Epithelial cell of proximal tubule (primary cell): ENCODE measurements at regions not wholly inside any gene's neighbourhood (a gene's known extent, or its start where the extent isn't known, plus 50 kb on each side); places are given as distances from the start of the nearest gene placed in this dataset.

Experiments used
- DNase-seq: peaks from one replicate; pipeline ENCODE4 v3.0.0-alpha.2; 2011; ENCODE audit warnings: low read depth
- H3K4me3 ChIP-seq: 2 replicates; pipeline ENCODE4 v1.5.1; 2011; ENCODE audit warnings: low read depth, mild to moderate bottlenecking, low read length
- TF ChIP-seq, protein P1 (sequence below): conservative IDR thresholded peaks from 2 replicates; pipeline ENCODE4 v1.5.1; 2012; ENCODE audit warnings: low read depth, mild to moderate bottlenecking, low read length

DNA sequence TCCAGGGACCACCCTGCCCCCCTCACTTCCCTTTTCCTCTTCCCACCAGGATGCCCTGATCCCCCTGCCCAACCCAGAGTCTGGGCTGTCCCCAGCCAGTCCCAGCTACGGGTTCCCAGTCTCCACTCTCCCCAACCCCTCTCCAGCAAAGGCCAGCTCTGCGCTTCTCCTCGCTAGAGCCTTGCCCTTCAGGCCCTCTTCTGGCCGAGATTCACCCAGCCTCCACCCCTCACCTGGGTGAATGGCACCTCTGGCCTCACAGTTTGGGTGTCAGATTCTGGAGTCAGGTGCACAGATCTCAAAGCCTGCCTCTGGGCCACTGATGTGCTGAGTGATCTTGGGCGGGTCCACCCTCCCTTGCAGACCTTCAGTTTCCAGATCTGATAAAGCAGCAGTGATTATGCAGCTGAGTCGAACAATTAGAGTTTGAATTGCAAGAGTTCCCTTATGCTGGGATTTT is 185.6 kb upstream of the TNRC6C start:
- no peak overlapping the region for H3K4me3 ChIP-seq
- TF ChIP-seq, protein P1, sequence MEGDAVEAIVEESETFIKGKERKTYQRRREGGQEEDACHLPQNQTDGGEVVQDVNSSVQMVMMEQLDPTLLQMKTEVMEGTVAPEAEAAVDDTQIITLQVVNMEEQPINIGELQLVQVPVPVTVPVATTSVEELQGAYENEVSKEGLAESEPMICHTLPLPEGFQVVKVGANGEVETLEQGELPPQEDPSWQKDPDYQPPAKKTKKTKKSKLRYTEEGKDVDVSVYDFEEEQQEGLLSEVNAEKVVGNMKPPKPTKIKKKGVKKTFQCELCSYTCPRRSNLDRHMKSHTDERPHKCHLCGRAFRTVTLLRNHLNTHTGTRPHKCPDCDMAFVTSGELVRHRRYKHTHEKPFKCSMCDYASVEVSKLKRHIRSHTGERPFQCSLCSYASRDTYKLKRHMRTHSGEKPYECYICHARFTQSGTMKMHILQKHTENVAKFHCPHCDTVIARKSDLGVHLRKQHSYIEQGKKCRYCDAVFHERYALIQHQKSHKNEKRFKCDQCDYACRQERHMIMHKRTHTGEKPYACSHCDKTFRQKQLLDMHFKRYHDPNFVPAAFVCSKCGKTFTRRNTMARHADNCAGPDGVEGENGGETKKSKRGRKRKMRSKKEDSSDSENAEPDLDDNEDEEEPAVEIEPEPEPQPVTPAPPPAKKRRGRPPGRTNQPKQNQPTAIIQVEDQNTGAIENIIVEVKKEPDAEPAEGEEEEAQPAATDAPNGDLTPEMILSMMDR = no peak
- no peak for DNase-seq

DNA sequence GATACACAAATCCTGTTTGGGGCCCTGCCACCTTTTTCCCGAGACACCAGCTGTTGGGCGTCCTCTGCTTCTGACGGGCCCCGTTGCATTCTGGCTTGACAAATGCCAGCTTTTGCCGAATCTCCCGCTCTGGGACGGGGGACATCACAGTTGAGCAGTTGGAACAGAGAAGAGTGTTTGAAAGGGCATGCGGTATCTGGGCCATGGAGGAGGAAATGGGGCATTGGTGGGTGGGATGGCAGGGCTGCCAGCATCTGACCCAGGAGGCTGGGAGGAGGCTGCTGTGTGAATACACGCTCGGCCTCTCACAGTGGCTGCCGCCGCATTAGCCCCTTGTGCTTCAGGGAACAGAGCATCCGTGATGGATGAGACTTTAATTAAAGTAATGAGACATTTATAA is 184.3 kb upstream of the TNRC6C start:
- DNase-seq = no peak
- TF ChIP-seq, protein P1 = no peak
- no peak overlapping the region for H3K4me3 ChIP-seq

DNA sequence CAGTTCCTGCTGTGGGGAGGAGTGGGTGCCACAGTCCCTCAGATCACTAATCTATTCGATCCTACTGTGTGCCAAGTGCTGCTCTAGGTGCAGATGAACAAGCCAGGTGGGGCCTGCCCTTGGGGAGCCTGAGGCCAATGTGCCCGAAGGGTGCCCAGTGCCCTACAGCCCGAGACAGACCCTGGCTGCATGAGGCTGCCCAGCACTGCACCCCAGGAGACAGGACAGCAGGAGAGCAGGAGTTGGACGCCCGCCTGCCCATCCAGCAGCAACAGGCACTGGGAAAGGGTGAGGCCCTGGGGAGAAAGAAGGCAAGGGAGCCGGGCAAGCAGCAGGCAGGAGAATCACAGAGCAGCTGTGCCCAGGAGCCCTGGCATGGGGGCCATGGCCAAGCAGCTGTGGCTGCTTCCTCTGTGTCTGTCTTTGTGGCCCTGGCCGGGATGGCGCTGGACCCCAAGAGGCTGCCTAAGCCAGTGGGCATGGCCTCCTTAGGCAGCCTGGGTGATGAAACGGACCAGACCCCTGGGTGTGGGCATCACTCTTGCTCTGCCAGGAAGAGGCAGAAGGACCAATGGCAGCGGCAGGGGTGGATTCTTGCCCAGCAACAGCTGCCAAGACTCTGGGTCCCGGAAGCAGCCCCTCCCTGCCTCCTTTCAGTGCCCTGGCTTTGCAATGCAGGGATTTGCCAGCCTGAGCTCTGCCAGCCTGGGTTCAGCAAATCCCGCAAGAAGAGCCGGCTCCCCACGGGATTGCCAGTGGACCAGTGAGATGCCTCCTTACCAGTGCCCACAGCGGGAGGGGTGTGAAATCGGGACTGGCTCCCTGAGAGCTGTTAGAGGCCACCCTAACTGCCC is 179.6 kb upstream of the TNRC6C start:
- TF ChIP-seq, protein P1 = no peak
- no peak for DNase-seq
- no peak overlapping the region for H3K4me3 ChIP-seq

DNA sequence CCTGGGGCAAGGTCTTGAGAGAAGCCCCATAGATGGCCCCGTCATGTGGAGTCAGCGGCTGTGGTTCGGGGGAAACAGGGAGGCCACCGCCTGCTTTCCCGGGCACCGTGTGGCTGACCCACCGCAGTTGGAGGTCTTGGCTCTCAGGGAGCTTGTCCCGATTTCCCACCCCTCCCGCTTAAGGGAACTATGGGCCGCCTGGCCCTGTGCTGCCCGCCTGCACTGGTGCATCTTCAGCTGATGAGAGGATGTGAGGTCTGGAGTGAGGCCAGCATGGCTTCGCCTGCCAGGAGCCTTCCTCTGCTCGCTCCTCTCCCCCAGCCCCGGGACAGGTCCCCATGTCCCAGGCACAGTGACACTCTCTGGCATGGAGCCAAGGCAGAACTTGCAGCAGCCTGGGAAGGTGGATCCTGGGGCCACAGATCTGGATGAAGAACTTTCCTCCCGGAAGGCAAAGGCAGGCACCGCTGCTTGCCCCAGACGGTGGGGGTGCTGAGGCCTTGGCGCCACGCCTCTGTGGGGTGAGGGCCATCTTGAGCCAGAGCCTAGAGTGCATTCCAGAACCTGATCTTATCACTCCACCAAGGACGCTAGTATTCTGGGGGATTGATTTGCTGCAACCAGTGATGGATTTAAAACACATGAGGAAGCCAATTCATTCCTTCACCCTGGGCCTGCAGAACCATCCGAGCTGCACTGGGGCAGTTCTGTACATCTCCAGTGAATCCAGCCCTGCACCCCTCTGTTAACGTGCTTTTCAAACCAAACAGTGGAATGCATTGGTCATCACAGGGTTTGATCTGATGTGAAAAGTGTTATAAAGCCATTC is 178.6 kb upstream of the TNRC6C start:
- no peak overlapping the region for H3K4me3 ChIP-seq
- DNase-seq = no peak
- TF ChIP-seq, protein P1 = no peak

DNA sequence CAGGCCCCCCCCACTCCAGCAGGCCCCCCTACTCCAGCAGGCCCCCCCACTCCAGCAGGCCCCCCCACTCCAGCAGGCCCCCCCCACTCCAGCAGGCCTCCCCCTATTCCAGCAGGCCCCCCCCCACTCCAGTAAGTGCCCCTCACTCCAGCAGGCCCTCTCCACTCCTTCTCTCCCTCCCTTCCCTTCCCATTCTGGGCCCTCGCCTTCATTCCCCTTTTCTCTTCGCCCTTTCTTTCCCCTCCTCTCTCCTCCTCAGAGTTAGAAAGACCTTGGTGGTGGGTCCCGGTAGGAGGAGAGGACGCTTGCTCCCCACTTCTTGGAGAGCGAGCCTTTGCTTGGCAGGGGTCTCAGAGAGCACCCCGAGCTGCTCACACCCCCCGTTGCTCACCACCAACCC is 177.0 kb upstream of the TNRC6C start:
- TF ChIP-seq, protein P1 = no peak
- DNase-seq = no peak
- no peak overlapping the region for H3K4me3 ChIP-seq

DNA sequence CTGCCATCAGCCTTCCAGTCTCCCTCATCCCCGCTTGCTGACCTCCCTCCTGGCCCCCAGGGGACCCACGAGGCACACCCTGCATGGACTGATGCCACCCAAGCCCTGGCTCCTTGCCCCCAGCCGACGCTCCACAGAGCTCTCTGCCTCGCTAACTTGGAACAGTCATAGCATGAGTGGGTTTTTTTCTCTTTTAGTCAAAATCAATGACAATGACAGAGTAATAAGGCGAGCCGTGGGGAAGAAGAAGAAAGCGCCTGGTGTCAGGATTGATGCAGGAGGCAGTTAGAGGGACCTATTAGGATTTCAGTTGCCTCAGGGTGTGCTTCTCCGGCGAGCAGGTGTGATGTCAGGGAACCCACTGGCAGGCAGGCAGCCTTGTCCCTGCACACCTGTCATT is 176.3 kb upstream of the TNRC6C start:
- TF ChIP-seq, protein P1 = no peak
- H3K4me3 ChIP-seq = no peak overlapping the region
- DNase-seq = no peak
